ENCODE measurements at regions not wholly inside any gene's neighbourhood (a gene's known extent, or its start where the extent isn't known, plus 50 kb on each side); places are given as distances from the start of the nearest gene placed in this dataset.

DNA sequence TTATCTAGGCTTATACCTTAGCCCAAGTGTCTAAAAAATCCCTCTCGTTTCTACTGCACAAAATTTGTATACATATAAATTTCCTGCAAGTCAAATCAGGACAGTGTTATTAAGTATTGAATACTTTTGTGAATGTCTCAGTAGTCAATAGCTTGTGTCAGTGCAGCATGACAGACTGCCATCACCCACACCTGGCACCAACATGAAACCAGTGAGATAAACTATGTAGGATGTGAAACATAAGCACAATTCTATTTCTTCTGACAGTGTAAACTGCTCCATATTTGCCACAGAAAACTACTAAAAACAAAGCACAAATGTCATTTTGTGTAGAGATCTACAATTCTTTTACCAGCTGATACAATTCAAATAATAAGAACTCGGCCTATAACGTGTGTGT, 542.1 kb upstream of the LUZP2 start:
- TF ChIP-seq, protein P1, sequence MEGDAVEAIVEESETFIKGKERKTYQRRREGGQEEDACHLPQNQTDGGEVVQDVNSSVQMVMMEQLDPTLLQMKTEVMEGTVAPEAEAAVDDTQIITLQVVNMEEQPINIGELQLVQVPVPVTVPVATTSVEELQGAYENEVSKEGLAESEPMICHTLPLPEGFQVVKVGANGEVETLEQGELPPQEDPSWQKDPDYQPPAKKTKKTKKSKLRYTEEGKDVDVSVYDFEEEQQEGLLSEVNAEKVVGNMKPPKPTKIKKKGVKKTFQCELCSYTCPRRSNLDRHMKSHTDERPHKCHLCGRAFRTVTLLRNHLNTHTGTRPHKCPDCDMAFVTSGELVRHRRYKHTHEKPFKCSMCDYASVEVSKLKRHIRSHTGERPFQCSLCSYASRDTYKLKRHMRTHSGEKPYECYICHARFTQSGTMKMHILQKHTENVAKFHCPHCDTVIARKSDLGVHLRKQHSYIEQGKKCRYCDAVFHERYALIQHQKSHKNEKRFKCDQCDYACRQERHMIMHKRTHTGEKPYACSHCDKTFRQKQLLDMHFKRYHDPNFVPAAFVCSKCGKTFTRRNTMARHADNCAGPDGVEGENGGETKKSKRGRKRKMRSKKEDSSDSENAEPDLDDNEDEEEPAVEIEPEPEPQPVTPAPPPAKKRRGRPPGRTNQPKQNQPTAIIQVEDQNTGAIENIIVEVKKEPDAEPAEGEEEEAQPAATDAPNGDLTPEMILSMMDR (IDR thresholded peaks at IDR 0.05) = no peak
- TF ChIP-seq POLR2A (IDR thresholded peaks at IDR 0.05) = no peak

Measured in esophagus squamous epithelium (tissue), 4 donors.